HFFc6 (cell line): ENCODE measurements at regions not wholly inside any gene's neighbourhood (a gene's known extent, or its start where the extent isn't known, plus 50 kb on each side); places are given as distances from the start of the nearest gene placed in this dataset.

Source experiments
- DNase-seq: peaks from one replicate; pipeline ENCODE4 v3.0.0-alpha.2; 2018
- H3K27ac Mint-ChIP-seq: 2 replicates; pipeline ENCODE4 v1.8.0; 2020; ENCODE audit warnings: mild to moderate bottlenecking, mixed read lengths
- H3K27me3 Mint-ChIP-seq: 2 replicates; pipeline ENCODE4 v1.8.0; 2021; ENCODE audit warnings: mild to moderate bottlenecking, moderate library complexity, mixed read lengths; ENCODE audit not compliant: insufficient read depth
- H3K36me3 Mint-ChIP-seq: 2 replicates; pipeline ENCODE4 v1.8.0; 2021; ENCODE audit warnings: low read depth, mixed read lengths
- H3K4me1 Mint-ChIP-seq: 2 replicates; pipeline ENCODE4 v1.8.0; 2020; ENCODE audit warnings: low read depth, mixed read lengths
- H3K4me3 Mint-ChIP-seq: 2 replicates; pipeline ENCODE4 v1.8.0; 2020; ENCODE audit warnings: mild to moderate bottlenecking, moderate library complexity, mixed read lengths
- H3K9me3 Mint-ChIP-seq: 2 replicates; pipeline ENCODE4 v1.8.0; 2020; ENCODE audit warnings: mild to moderate bottlenecking, mixed read lengths
- TF ChIP-seq, protein P1 (sequence below): fragments of 200-600 bp; sonication (generic); IDR thresholded peaks from 2 replicates; pipeline ENCODE4 v1.5.0; 2021; ENCODE audit warnings: antibody characterized with exemption, mild to moderate bottlenecking

GRCh38 chr6:56382416-56382940 lies 135.1 kb upstream of the COL21A1 start:
- no peak for DNase-seq
- no peaks in the 10 kb centered on the region for H3K9me3 Mint-ChIP-seq
- H3K4me1 Mint-ChIP-seq: peaks cover 23% of the 10 kb centered on the region
- H3K27ac Mint-ChIP-seq: no peak overlapping the region
- TF ChIP-seq, protein P1, sequence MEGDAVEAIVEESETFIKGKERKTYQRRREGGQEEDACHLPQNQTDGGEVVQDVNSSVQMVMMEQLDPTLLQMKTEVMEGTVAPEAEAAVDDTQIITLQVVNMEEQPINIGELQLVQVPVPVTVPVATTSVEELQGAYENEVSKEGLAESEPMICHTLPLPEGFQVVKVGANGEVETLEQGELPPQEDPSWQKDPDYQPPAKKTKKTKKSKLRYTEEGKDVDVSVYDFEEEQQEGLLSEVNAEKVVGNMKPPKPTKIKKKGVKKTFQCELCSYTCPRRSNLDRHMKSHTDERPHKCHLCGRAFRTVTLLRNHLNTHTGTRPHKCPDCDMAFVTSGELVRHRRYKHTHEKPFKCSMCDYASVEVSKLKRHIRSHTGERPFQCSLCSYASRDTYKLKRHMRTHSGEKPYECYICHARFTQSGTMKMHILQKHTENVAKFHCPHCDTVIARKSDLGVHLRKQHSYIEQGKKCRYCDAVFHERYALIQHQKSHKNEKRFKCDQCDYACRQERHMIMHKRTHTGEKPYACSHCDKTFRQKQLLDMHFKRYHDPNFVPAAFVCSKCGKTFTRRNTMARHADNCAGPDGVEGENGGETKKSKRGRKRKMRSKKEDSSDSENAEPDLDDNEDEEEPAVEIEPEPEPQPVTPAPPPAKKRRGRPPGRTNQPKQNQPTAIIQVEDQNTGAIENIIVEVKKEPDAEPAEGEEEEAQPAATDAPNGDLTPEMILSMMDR: no peak
- no peak overlapping the region for H3K4me3 Mint-ChIP-seq
- peaks cover 2% of the 10 kb centered on the region; the same call in 1 of the 2 replicates for H3K27me3 Mint-ChIP-seq
- no peaks in the 10 kb centered on the region for H3K36me3 Mint-ChIP-seq

DNA sequence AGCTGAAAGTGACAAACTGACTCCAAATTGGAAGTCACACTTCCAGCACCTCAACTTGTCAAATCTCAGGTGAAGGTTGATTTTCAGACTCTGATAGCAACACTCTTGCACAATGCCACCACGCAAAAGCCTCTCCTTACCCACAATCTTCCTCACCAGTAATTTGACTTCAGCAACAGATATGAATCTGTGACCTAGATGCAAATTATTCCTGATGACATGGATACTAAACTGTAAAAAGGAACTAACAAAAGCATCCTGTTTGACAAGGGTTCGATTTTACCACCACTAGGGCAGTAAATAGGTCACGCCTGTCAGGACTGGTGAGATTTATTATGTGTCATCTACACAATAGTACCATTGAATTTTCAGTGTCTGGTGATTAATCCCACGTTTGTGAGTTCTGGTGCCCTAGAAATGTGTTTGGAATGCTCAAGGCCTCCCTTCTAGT lies 134.4 kb upstream of the COL21A1 start:
- no peak overlapping the region for H3K4me3 Mint-ChIP-seq
- TF ChIP-seq, protein P1: no peak
- H3K27ac Mint-ChIP-seq: no peak overlapping the region
- H3K4me1 Mint-ChIP-seq: peaks cover 23% of the 10 kb centered on the region
- no peaks in the 10 kb centered on the region for H3K36me3 Mint-ChIP-seq
- peak; percentile 51 for DNase-seq
- peaks cover 2% of the 10 kb centered on the region; the same call in 1 of the 2 replicates for H3K27me3 Mint-ChIP-seq
- H3K9me3 Mint-ChIP-seq: no peaks in the 10 kb centered on the region

GRCh38 chr6:56380476-56380875 lies 133.1 kb upstream of the COL21A1 start:
- Mint-ChIP-seq H3K27ac (no peak overlapping the region), H3K27me3 (peaks cover 2% of the 10 kb centered on the region; the same call in 1 of the 2 replicates), H3K4me1 (peaks cover 23% of the 10 kb centered on the region), H3K36me3 (no peaks in the 10 kb centered on the region), H3K9me3 (no peaks in the 10 kb centered on the region), H3K4me3 (no peak overlapping the region)
- TF ChIP-seq, protein P1: no peak
- DNase-seq: no peak

- no peak overlapping the region for H3K27ac Mint-ChIP-seq
- no peaks in the 10 kb centered on the region for H3K9me3 Mint-ChIP-seq
- H3K4me1 Mint-ChIP-seq: peaks cover 33% of the 10 kb centered on the region
- TF ChIP-seq, protein P1: no peak
- peaks cover 2% of the 10 kb centered on the region; the same call in 1 of the 2 replicates for H3K27me3 Mint-ChIP-seq
- no peak for DNase-seq
- no peaks in the 10 kb centered on the region for H3K36me3 Mint-ChIP-seq
- no peak overlapping the region; the same call in 1 of the 2 replicates for H3K4me3 Mint-ChIP-seq
Measured at GRCh38 chr6:56378966-56379585, 131.7 kb upstream of the COL21A1 start.

GRCh38 chr6:56378507-56378906 lies 131.1 kb upstream of the COL21A1 start:
- no peak for DNase-seq
- Mint-ChIP-seq H3K27ac (no peak overlapping the region), H3K9me3 (no peaks in the 10 kb centered on the region), H3K4me3 (no peak overlapping the region), H3K27me3 (peaks cover 2% of the 10 kb centered on the region; the same call in 1 of the 2 replicates), H3K4me1 (peaks cover 33% of the 10 kb centered on the region), H3K36me3 (no peaks in the 10 kb centered on the region)
- TF ChIP-seq, protein P1: no peak
